OCI-LY3 (cell line): ENCODE measurements at regions not wholly inside any gene's neighbourhood (a gene's known extent, or its start where the extent isn't known, plus 50 kb on each side); places are given as distances from the start of the nearest gene placed in this dataset.

Experiments used
- EZH2phosphoT487 ChIP-seq: fragments of 200-600 bp; shearing (Covaris generic); IDR thresholded peaks from 2 replicates; pipeline ENCODE4 v1.6.1; 2018; ENCODE audit warnings: antibody characterized with exemption, mixed run types, low read depth
- TF ChIP-seq, protein P1 (sequence below): fragments of 200-600, 300-600 bp; sonication (generic); IDR thresholded peaks from 2 replicates; pipeline ENCODE4 v1.5.1; 2014; ENCODE audit warnings: antibody characterized with exemption, low read length, low read depth

DNA sequence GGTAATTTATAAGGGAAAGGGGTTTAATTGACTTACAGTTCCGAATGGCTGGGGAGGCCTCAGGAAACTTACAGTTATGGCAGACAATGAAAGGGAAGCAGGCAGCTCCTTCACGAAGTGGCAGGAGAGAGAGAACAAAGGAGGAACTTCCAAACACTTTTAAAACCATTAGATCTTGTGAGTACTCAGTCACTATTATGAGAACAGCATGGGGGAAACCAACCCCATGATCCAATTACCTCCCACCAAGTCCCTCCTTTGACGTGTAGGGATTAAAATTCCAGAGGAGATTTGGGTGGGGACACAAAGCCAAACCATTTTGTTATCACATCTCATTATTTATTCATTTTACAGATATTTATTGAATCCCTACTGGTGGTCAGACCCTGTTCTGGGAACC, 822.8 kb downstream of the GALC start:
- TF ChIP-seq, protein P1, sequence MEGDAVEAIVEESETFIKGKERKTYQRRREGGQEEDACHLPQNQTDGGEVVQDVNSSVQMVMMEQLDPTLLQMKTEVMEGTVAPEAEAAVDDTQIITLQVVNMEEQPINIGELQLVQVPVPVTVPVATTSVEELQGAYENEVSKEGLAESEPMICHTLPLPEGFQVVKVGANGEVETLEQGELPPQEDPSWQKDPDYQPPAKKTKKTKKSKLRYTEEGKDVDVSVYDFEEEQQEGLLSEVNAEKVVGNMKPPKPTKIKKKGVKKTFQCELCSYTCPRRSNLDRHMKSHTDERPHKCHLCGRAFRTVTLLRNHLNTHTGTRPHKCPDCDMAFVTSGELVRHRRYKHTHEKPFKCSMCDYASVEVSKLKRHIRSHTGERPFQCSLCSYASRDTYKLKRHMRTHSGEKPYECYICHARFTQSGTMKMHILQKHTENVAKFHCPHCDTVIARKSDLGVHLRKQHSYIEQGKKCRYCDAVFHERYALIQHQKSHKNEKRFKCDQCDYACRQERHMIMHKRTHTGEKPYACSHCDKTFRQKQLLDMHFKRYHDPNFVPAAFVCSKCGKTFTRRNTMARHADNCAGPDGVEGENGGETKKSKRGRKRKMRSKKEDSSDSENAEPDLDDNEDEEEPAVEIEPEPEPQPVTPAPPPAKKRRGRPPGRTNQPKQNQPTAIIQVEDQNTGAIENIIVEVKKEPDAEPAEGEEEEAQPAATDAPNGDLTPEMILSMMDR, result no peak
- TF ChIP-seq EZH2phosphoT487, result no peak
